Adrenal gland (tissue), 5 donors: ENCODE measurements at regions not wholly inside any gene's neighbourhood (a gene's known extent, or its start where the extent isn't known, plus 50 kb on each side); places are given as distances from the start of the nearest gene placed in this dataset.
"Not testable (repeated sequence)": the region's sequence is repeated elsewhere in the genome, so short reads cannot be mapped to it uniquely, and the experiment has no call there.

Experiments
- POLR2A ChIP-seq, 2 donors: fragments of 450-650 bp; IDR thresholded peaks; one replicate each; pipeline ENCODE4 v1.6.1; 2017; ENCODE audit warnings: antibody characterized with exemption in 2 of 2, mild to moderate bottlenecking in 2 of 2, moderate library complexity in 1 of 2
- TF ChIP-seq, protein P1 (sequence below), 6 experiments: fragments of 450-650 bp in 4 of 6; fragments of 200-600 bp in 2 of 6; sonication (generic) in 1 of 6; IDR thresholded peaks; 1 replicate in 5 of 6; 2 replicates in 1 of 6; pipeline versions ENCODE4 v1.5.1 to v1.8.0; 2016 to 2021; ENCODE audit warnings: antibody characterized with exemption in 6 of 6, mild to moderate bottlenecking in 2 of 6, moderate library complexity in 1 of 6
- donor health status: DM: no; HTN: no; CAD: no.

DNA sequence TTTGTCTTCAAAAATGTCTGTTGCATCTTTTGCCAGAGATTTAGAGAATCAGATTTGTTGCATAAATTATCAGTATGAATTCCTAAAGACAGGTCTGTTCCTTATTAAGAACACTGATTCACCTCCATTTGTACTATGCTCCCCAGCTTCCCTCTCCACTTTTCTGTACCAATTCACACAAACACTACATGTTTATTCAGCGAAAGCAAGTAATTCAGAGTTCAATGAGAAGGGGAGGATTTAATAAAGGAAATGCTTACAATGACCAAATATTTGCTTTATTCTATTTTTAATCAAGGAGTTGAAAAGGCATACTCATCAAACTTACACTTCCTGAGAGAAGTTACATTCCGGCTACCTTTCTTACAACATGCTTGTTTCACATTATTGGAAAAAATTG, 135.5 kb downstream of the NBPF8 start:
- TF ChIP-seq, protein P1, sequence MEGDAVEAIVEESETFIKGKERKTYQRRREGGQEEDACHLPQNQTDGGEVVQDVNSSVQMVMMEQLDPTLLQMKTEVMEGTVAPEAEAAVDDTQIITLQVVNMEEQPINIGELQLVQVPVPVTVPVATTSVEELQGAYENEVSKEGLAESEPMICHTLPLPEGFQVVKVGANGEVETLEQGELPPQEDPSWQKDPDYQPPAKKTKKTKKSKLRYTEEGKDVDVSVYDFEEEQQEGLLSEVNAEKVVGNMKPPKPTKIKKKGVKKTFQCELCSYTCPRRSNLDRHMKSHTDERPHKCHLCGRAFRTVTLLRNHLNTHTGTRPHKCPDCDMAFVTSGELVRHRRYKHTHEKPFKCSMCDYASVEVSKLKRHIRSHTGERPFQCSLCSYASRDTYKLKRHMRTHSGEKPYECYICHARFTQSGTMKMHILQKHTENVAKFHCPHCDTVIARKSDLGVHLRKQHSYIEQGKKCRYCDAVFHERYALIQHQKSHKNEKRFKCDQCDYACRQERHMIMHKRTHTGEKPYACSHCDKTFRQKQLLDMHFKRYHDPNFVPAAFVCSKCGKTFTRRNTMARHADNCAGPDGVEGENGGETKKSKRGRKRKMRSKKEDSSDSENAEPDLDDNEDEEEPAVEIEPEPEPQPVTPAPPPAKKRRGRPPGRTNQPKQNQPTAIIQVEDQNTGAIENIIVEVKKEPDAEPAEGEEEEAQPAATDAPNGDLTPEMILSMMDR (IDR thresholded peaks at IDR 0.05): not testable (repeated sequence)
- not testable (repeated sequence) for TF ChIP-seq POLR2A (IDR thresholded peaks at IDR 0.05)
